Activated CD8-positive, alpha-beta memory T cell treated with anti-CD3 and anti-CD28 coated beads for 48 hours (primary cell): ENCODE measurements at regions not wholly inside any gene's neighbourhood (a gene's known extent, or its start where the extent isn't known, plus 50 kb on each side); places are given as distances from the start of the nearest gene placed in this dataset.
"Not testable (repeated sequence)": the region's sequence is repeated elsewhere in the genome, so short reads cannot be mapped to it uniquely, and the experiment has no call there.

ENCODE experiments used
- DNase-seq, 3 experiments: peaks; one replicate each; pipeline ENCODE4 v3.0.0-alpha.2; 2020; ENCODE audit warnings: low read depth in 2 of 3, low spot score in 2 of 3

GRCh38 chr2:59232394-59233165 lies 991.5 kb upstream of the FANCL start:
- DNase-seq: no peak

- DNase-seq: not testable (repeated sequence)
These were observed 985.2 kb upstream of the FANCL start for GRCh38 chr2:59226362-59226761.

GRCh38 chr2:59223742-59224141 lies 982.6 kb upstream of the FANCL start:
- no peak for DNase-seq

- no peak for DNase-seq
These were observed 976.2 kb upstream of the FANCL start for GRCh38 chr2:59217360-59217759.

- no peak for DNase-seq
These were observed 965.2 kb upstream of the FANCL start for GRCh38 chr2:59206361-59206760.

GRCh38 chr2:59204040-59204439 lies 962.9 kb upstream of the FANCL start:
- DNase-seq: no peak

- no peak for DNase-seq
These were observed 955.4 kb upstream of the FANCL start for GRCh38 chr2:59196491-59196890.

- DNase-seq: no peak
These were observed 954.7 kb upstream of the FANCL start for GRCh38 chr2:59195851-59196250.

GRCh38 chr2:59191781-59192180 lies 950.7 kb upstream of the FANCL start:
- DNase-seq: no peak

GRCh38 chr2:59190518-59190917 lies 949.4 kb upstream of the FANCL start:
- DNase-seq: no peak

GRCh38 chr2:59184276-59185020 lies 943.3 kb upstream of the FANCL start:
- no peak for DNase-seq

- no peak for DNase-seq
These were observed 941.9 kb upstream of the FANCL start for GRCh38 chr2:59183070-59183469.

GRCh38 chr2:59182249-59182648 lies 941.1 kb upstream of the FANCL start:
- DNase-seq: no peak

GRCh38 chr2:59181347-59181746 lies 940.2 kb upstream of the FANCL start:
- DNase-seq: no peak

GRCh38 chr2:59180621-59181020 lies 939.5 kb upstream of the FANCL start:
- DNase-seq: no peak

- DNase-seq: no peak
These were observed 939.0 kb upstream of the FANCL start for GRCh38 chr2:59180111-59180510.

GRCh38 chr2:59177748-59178147 lies 936.6 kb upstream of the FANCL start:
- DNase-seq: no peak

- DNase-seq: no peak
These were observed 935.6 kb upstream of the FANCL start for GRCh38 chr2:59176737-59177136.

- no peak for DNase-seq
These were observed 933.6 kb upstream of the FANCL start for GRCh38 chr2:59174536-59175243.

GRCh38 chr2:59173325-59173724 lies 932.2 kb upstream of the FANCL start:
- DNase-seq: no peak

- DNase-seq: no peak
These were observed 929.9 kb upstream of the FANCL start for GRCh38 chr2:59171019-59171418.

GRCh38 chr2:59168766-59169165 lies 927.6 kb upstream of the FANCL start:
- no peak for DNase-seq
